GM03348 (cell line): ENCODE measurements at regions not wholly inside any gene's neighbourhood (a gene's known extent, or its start where the extent isn't known, plus 50 kb on each side); places are given as distances from the start of the nearest gene placed in this dataset.
"Not testable (repeated sequence)": the region's sequence is repeated elsewhere in the genome, so short reads cannot be mapped to it uniquely, and the experiment has no call there.

Experiments
- DNase-seq: peaks from one replicate; pipeline ENCODE4 v3.0.0; 2012; ENCODE audit warnings: low spot score

- no peak for DNase-seq
Observed at GRCh38 chrY:18951019-18951418, 177.5 kb upstream of the HSFY2 start.

GRCh38 chrY:18936831-18937230 lies 163.3 kb upstream of the HSFY2 start:
- DNase-seq = no peak

DNA sequence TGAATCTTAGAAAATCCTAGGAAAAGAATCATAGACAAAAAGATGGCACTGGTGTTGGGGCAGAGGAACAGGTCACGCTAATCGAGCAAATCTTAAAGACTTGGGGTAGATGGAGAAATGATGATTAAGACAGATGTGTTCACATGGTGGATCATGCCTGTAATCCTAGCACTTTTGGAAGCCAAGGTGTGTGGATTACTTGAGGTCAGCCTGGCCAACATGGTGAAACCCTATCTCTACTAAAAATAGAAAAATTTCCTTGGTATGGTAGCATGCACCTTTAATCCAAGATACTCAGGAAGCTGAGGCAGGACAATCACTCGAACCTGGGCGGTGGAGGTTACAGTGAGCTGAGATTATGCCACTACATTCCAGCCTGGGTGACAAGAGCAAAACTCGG lies 145.7 kb upstream of the HSFY2 start:
- no peak for DNase-seq

DNA sequence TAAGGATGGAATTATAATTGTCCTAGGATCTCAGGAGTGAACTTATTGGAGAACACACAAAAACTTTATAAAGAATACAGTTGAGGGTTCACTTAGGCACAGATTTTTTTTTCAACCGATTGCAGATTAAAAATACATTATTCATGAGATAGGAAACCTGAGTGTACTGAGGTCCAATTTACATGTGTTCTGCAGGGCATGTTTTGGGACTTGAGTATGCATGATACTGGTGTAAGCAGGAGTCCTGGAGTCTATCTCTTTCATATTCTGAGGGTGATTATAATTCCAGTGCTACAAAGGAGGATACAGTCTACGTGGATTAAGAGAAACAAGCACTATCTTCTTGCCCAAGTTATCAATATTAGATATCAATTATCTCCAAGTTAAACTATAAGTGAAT lies 139.3 kb upstream of the HSFY2 start:
- DNase-seq = no peak

DNA sequence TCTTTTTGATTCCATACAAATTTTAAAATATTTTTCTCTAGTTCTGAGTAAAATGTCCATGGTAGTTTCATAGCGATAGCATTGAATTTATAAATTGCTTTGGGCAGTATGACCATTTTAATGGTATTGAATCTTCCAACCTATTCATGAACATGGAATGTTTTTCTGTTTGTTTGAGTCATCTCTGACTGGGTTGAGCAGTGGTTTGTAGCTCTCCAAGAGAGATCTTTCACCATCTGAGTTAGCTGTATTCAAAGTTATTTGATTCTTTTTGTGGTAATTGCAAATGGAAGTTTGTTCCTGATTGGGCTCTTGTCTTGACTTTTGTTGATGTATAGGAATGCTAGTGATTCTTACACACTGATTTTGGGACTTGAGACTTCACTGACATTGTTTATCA lies 136.3 kb upstream of the HSFY2 start:
- DNase-seq = peak; percentile 2

DNA sequence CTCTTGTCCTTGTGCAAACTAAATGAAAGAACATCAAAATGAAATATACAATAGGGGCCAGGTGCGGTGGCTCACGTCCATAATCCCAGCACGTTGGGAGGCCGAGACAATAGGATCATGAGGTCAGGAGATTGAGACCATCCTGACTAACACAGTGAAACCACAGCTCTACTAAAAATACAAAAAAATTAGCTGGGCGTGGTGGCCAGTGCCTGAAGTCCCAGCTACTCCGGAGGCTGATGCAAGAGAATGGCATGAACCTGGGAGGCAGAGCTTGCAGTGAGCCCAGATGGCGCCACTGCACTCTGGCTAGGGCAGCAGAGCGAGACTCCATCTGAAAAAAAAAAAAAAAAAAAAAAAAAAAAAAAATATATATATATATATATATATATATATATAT lies 132.7 kb upstream of the HSFY2 start:
- not testable (repeated sequence) for DNase-seq

- no peak for DNase-seq
Observed at GRCh38 chrY:18904296-18904695, 130.8 kb upstream of the HSFY2 start.

- no peak for DNase-seq
Observed at GRCh38 chrY:18891994-18892393, 118.5 kb upstream of the HSFY2 start.

DNA sequence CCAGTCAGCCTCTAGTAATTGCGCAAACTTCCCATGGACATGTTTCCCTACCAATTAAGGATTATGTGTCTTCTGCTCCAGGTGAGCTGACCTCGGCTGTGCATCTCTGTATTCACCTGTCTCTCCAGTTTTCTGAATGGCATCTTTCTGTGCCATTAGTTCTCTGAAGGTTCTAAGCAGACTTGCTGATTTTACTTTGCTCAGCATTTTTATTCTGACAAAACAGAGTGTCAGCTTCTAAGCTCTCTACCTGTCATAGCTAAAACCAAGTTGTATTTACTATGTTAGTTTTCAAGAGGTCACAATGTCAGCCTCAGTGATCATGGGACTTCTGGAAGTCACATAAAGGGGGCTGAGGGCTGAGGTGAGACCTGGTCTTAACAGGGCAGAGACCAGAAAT lies 116.0 kb upstream of the HSFY2 start:
- DNase-seq = no peak

DNA sequence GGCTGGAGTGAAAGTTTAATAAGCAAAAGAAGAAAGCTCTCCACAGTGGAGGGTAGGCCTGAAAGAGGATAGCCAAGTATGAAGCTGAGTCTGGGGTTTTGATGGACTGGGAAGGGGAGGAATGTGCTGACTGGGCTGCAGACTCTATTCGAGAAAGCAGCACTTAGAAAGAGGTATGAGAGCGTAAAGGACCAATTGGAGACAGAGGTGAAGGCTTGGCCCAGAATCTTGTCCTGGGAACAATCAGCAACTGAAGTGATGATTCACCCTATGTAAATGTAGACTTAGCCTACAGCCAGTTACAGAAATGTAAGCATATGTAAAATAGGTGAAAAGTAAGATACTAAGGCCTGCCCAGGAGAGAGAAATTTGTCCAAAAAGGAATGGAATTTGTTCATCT lies 111.2 kb upstream of the HSFY2 start:
- no peak for DNase-seq

DNA sequence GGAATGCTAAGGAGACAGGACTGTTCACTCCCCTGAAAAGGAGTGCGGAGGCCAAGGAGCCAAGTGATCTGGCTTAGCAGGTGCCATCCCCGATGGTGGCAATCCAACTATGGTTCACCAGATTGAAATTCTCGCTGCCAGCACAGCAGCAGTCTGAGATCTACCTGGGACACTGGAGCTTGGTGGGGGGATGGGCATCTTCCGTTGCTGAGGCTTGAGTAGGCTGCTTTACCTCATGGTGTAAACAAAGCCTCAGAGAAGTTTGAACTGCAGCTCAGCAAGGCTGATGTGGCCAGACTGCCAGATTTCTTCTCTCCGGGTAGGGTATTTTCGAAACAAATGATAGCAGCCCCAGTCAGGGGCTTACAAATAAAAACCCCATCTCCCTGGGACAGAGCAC lies 95.6 kb upstream of the HSFY2 start:
- DNase-seq = not testable (repeated sequence)

DNA sequence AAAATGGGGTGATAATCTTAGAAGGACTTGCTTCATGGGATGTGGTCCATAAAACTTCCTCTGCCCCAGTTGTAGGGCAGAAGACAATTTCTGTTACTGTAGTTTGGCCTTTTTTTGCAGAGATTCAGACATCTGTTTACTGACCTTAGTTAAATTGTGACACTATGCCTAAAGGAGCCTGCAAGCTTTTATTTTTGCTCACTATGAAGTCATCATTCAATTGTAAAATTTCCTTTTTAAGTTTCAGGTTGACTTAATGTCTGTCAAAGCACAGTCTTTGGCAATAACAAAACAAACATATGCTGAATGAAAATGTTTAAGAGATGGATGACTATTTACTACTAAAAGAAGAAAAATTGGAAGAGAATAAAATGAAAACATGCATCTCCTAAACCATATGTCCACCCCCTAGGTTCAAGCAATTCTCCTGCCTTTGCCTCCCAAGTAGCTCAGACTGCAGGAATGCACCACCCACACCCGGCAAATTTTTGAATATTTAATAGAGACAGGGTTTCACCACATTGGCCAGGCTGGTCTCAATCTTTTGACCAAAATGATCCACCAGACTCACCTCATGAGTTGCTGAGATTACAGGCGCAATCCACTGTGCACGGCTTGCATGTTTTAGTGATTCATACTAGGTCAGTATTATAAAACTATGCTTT lies 93.5 kb upstream of the HSFY2 start:
- DNase-seq = not testable (repeated sequence)

DNA sequence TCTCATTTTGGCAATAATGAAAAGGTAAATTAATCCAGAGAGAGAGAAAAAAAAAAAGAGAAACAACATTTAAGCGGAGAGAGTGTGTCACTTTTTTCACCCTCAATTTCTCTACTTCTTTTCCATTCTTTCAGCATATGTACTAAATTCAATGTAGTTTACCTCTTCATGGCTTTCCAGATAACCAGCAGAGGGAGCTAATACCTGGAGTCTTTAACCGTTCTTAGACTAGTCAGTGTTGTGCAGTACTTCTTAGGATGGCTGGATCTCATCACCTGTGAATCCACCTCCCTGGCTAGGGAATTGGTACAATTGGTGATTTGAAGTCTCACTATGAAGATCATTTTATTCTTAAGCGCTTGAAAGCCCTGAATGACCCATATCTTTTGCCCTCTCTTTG lies 87.3 kb upstream of the HSFY2 start:
- not testable (repeated sequence) for DNase-seq

DNA sequence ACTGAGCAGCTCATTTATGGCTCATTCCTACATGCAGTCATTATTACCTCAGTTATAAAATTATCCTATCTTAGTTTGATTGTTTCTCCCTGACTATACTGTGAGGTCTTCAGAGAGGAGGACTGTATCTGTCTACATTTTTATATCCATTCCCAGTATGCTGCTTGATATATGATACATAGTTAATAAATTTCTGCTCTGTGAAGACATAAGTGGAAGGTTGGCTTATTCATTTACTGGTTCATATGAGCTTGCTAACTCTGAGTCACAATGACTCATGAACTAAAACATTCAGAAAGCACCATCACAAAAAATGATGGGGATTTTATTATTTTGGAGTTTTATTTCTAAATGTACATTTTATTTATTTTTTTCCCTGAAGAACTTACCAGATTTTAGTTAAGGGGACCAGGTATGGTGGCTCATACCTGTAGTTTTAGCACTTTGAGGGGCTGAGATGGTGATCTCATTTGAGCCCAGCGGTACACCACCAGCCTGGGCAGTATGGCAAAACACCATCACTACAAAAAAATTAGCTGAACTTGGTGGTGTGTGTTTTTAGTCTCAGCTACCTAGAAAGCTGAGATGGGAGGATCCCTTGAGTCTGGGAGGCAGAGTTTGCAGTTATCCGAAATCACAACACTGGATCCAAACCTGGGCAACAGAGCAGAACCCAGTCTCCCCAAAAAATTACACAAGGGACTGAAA lies 85.1 kb upstream of the HSFY2 start:
- not testable (repeated sequence) for DNase-seq

- not testable (repeated sequence) for DNase-seq
Observed at GRCh38 chrY:18855184-18855583, 81.6 kb upstream of the HSFY2 start.

DNA sequence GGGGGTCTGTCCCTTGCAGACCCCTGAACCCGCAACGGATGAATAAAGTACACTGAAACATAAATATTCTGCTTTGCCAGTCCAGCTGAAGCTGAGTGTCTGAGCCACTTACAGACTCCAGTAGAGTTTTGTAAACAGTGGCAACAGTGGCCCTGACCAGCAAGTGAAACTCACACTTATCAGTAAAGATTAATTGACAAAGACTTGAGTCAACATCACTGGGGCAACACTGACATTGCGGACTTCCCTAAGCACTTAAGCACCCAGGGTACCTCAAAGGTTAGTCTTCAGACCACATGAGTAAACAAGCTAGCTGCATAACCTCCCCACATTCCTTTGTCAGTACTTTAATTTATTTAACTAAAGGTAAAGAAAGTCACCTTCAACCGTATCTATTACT lies 79.8 kb upstream of the HSFY2 start:
- DNase-seq = not testable (repeated sequence)

GRCh38 chrY:18836643-18837042 lies 63.1 kb upstream of the HSFY2 start:
- not testable (repeated sequence) for DNase-seq
